ENCODE measurements at regions not wholly inside any gene's neighbourhood (a gene's known extent, or its start where the extent isn't known, plus 50 kb on each side); places are given as distances from the start of the nearest gene placed in this dataset.

DNA sequence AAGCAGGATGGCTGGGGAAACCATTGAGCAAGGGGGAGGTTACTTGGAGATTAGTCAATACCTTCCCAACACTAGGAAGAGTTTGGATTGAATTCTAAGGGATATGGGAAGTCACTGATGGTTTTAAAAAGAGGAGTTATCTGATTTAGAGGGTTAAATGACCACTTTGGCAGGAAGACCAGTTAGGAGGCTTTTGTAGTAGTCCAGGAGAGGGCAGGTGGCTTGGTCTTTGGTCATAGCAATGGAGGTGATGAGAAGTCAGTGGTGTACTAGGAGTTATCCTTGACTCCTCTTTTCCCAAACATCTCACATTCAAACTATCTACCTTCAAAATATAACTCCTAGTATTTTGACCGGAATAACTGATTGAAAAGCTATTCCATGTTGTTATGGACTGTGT is 644.1 kb downstream of the UTRN start:
- H3K4me1 ChIP-seq (ENCODE audit: control insufficient read depth, insufficient read depth, low read length) = no peaks in the 10 kb centered on the region
- H3K9me3 ChIP-seq (ENCODE audit: control insufficient read depth, insufficient read depth, low read length) = no peaks in the 10 kb centered on the region
- no peak for DNase-seq (ENCODE audit: low read depth, low spot score)
- no peaks in the 10 kb centered on the region for H3K27me3 ChIP-seq (ENCODE audit: control insufficient read depth, insufficient read depth, low read length)
- no CpG with 5 or more reads among the region's 1 CpG for WGBS (ENCODE audit: insufficient coverage, insufficient read length)
- H3K36me3 ChIP-seq (ENCODE audit: control insufficient read depth, insufficient read depth, low read length) = no peaks in the 10 kb centered on the region
- no peak overlapping the region for H3K4me3 ChIP-seq (ENCODE audit: low read length)
- no peak overlapping the region for H3K27ac ChIP-seq (ENCODE audit: low read length)

DNA sequence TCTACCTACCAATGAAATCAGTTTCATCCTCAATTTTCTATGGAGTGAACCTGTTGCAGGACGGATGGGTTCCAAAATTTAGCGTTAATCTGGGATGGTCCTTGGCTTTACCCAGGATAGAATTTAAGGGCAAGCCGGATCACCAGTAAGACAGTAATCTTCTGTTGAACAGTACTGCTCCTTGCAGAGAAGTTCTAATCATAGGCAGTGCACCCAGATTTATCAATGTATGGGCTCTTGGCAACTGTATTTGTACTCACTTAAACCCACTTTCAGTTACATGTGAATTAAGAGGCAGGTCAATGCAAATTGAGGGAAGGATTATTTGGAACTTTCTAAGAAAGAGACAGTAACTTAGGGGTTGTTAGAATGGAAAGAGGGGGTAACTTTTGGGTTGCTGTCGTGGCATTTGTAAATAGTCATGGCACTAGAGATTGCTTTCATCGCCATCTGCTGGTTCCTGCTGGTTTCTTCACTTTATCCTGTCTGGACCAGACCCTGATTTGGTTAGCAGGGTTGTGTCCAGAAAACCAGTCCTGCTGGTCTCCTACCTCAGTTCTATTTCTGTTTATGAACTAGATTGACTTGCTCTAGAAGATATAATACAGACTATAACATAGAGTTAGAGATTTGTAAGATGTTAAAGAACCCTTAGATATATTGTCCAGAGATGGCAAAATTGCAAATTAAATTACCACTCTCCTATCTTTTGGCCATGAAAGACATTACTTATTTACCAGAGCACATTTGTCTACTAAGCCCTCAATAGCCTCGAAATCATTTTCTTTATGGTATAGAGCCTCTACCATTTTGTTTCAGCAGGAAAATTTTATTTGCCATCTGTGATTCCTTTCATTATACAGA is 646.3 kb downstream of the UTRN start:
- H3K4me3 ChIP-seq (ENCODE audit: low read length) = no peak overlapping the region
- no peaks in the 10 kb centered on the region for H3K4me1 ChIP-seq (ENCODE audit: control insufficient read depth, insufficient read depth, low read length)
- no peak overlapping the region for H3K27ac ChIP-seq (ENCODE audit: low read length)
- no peaks in the 10 kb centered on the region for H3K9me3 ChIP-seq (ENCODE audit: control insufficient read depth, insufficient read depth, low read length)
- H3K27me3 ChIP-seq (ENCODE audit: control insufficient read depth, insufficient read depth, low read length) = no peaks in the 10 kb centered on the region
- no peaks in the 10 kb centered on the region for H3K36me3 ChIP-seq (ENCODE audit: control insufficient read depth, insufficient read depth, low read length)
- no peak for DNase-seq (ENCODE audit: low read depth, low spot score)
- no CpG with 5 or more reads among the region's 6 CpGs for WGBS (ENCODE audit: insufficient coverage, insufficient read length)

DNA sequence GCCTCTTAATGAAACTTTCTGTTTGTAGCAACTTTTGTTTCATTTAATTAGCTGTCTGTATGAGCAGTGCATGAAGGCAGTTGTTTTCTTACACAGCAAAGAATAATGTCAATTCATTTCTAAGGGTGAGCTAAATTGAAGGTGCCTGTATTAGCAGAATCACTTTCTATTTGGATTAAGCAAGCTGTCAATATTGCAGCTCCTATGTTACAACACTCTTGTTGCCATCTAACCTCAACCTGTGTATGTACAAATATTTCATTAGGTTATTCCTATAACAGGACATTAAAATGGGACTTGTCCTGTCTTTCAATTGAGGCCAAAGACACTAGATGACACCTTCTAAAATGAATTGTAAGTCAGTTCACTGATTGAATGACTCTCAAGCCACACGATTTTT is 647.5 kb downstream of the UTRN start:
- Histone ChIP-seq H3K27me3 (ENCODE audit: control insufficient read depth, insufficient read depth, low read length) (no peaks in the 10 kb centered on the region), H3K36me3 (ENCODE audit: control insufficient read depth, insufficient read depth, low read length) (no peaks in the 10 kb centered on the region), H3K4me3 (ENCODE audit: low read length) (no peak overlapping the region), H3K4me1 (ENCODE audit: control insufficient read depth, insufficient read depth, low read length) (no peaks in the 10 kb centered on the region), H3K27ac (ENCODE audit: low read length) (no peak overlapping the region), H3K9me3 (ENCODE audit: control insufficient read depth, insufficient read depth, low read length) (no peaks in the 10 kb centered on the region)
- DNase-seq (ENCODE audit: low read depth, low spot score) = no peak
- no CpG with 5 or more reads among the region's 1 CpG for WGBS (ENCODE audit: insufficient coverage, insufficient read length)

DNA sequence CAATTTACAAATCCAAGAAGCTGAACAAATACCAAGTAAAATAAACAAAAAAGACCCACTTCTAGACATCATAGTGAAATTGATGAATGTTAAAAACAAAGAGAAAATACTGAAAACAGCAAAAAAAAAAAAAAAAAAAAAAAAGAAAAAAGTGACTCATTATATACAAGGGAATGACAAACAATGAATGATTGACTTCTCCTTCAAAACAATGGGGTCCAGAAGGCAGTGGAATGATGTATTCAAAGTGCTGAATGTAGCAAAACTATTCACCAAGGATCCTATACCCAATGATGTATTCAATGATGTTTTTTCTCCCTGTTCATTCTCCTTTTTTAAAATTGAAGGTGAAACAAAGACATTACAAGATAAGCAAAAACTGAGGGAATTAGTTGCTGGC is 650.0 kb downstream of the UTRN start:
- H3K4me3 ChIP-seq (ENCODE audit: low read length) = no peak overlapping the region
- H3K9me3 ChIP-seq (ENCODE audit: control insufficient read depth, insufficient read depth, low read length) = no peaks in the 10 kb centered on the region
- no peaks in the 10 kb centered on the region for H3K27me3 ChIP-seq (ENCODE audit: control insufficient read depth, insufficient read depth, low read length)
- no peaks in the 10 kb centered on the region for H3K4me1 ChIP-seq (ENCODE audit: control insufficient read depth, insufficient read depth, low read length)
- no peak for DNase-seq (ENCODE audit: low read depth, low spot score)
- no peak overlapping the region for H3K27ac ChIP-seq (ENCODE audit: low read length)
- no peaks in the 10 kb centered on the region for H3K36me3 ChIP-seq (ENCODE audit: control insufficient read depth, insufficient read depth, low read length)

DNA sequence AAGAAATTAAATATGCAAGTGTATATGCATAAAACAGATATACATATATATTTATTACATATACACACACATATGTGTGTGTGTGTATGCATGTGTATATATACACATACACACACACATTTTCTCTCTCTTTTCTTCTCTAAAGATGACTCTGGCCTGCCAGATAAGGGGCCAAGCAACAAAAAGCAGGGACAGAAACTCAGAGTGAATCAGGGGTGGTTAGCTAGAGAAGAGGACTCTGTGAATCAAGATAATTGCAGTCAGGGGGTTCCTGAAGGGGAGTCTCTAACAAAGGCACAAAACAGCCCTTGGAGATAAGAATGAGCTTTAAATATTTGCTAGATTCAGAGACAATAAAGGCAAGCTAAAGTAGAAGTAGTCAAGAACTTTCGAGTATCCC is 650.5 kb downstream of the UTRN start:
- WGBS (ENCODE audit: insufficient coverage, insufficient read length) = no CpG with 5 or more reads among the region's 1 CpG
- no peak for DNase-seq (ENCODE audit: low read depth, low spot score)
- no peaks in the 10 kb centered on the region for H3K36me3 ChIP-seq (ENCODE audit: control insufficient read depth, insufficient read depth, low read length)

DNA sequence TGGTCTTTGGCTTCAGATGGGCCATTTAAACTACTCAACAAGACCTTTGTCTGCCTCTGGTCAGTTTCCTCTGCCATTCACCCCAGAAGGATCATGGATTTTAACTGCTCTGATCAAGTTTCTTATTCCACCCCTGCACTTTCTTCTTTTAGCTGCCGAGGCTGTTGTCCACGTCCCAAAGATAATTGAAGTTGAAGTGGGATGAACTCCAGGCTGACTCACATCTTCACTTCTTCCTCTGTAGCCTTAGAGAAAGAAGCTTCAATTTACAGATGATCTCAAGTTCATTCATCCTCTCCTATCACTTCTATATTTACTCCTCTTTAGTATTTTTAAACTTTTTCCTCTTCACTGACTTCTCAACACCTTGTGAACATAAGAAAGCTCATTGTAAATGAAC is 651.6 kb downstream of the UTRN start:
- no CpG with 5 or more reads among the region's 2 CpGs for WGBS (ENCODE audit: insufficient coverage, insufficient read length)
- Histone ChIP-seq H3K4me3 (ENCODE audit: low read length) (no peak overlapping the region), H3K27ac (ENCODE audit: low read length) (no peak overlapping the region), H3K27me3 (ENCODE audit: control insufficient read depth, insufficient read depth, low read length) (no peaks in the 10 kb centered on the region), H3K4me1 (ENCODE audit: control insufficient read depth, insufficient read depth, low read length) (no peaks in the 10 kb centered on the region), H3K36me3 (ENCODE audit: control insufficient read depth, insufficient read depth, low read length) (no peaks in the 10 kb centered on the region), H3K9me3 (ENCODE audit: control insufficient read depth, insufficient read depth, low read length) (no peaks in the 10 kb centered on the region)
- DNase-seq (ENCODE audit: low read depth, low spot score) = no peak

More for the DNA sequence above, 650.5 kb downstream of the UTRN start:
- Histone ChIP-seq H3K27me3 (ENCODE audit: control insufficient read depth, insufficient read depth, low read length) (no peaks in the 10 kb centered on the region), H3K4me1 (ENCODE audit: control insufficient read depth, insufficient read depth, low read length) (no peaks in the 10 kb centered on the region), H3K27ac (ENCODE audit: low read length) (no peak overlapping the region), H3K9me3 (ENCODE audit: control insufficient read depth, insufficient read depth, low read length) (no peaks in the 10 kb centered on the region), H3K4me3 (ENCODE audit: low read length) (no peak overlapping the region)

DNA sequence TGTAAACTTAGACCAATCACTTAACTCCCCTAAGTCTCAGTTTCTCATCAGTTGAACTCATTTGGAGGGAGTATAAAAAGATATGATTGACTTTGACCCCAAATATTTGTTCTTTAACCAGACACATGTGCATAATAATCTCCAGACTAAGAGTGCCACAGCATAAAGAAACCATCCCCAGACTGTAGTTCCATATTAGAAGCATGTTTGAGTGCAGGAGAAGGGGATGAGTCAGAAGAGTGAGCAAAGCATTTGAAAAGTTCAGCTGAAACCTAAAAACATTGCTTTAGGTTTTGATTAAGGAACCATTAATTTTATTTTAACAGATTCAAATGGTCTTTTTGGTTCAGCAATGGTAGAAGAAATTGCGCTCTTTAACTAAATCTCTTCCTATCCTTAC is 654.8 kb downstream of the UTRN start:
- Histone ChIP-seq H3K36me3 (ENCODE audit: control insufficient read depth, insufficient read depth, low read length) (no peaks in the 10 kb centered on the region), H3K27me3 (ENCODE audit: control insufficient read depth, insufficient read depth, low read length) (no peaks in the 10 kb centered on the region), H3K4me1 (ENCODE audit: control insufficient read depth, insufficient read depth, low read length) (no peaks in the 10 kb centered on the region), H3K27ac (ENCODE audit: low read length) (no peak overlapping the region), H3K4me3 (ENCODE audit: low read length) (no peak overlapping the region), H3K9me3 (ENCODE audit: control insufficient read depth, insufficient read depth, low read length) (no peaks in the 10 kb centered on the region)
- no peak for DNase-seq (ENCODE audit: low read depth, low spot score)
- no CpG with 5 or more reads among the region's 1 CpG for WGBS (ENCODE audit: insufficient coverage, insufficient read length)

DNA sequence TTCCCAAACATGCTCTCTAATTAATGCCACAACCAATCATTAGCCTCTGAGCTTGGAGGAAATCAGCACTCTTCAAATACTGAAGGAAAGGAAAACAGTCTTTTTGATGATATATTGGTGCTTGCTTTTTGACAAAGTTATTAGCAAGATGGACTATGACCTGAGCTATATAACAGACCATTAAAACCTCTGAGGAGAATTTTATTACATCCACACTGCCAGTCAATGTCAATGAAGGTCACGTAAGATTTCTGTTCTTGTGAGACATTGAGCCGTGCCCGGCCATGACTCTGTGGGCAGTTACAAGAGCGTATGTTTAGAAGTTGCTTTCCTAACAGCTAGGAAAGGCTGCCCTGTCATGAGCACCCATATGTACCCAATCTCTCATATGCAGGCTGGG is 659.0 kb downstream of the UTRN start:
- no peaks in the 10 kb centered on the region for H3K36me3 ChIP-seq (ENCODE audit: control insufficient read depth, insufficient read depth, low read length)
- no peaks in the 10 kb centered on the region for H3K4me1 ChIP-seq (ENCODE audit: control insufficient read depth, insufficient read depth, low read length)
- H3K27ac ChIP-seq (ENCODE audit: low read length) = no peak overlapping the region
- DNase-seq (ENCODE audit: low read depth, low spot score) = no peak
- H3K4me3 ChIP-seq (ENCODE audit: low read length) = no peak overlapping the region
- WGBS (ENCODE audit: insufficient coverage, insufficient read length) = no CpG with 5 or more reads among the region's 4 CpGs
- H3K9me3 ChIP-seq (ENCODE audit: control insufficient read depth, insufficient read depth, low read length) = no peaks in the 10 kb centered on the region
- no peaks in the 10 kb centered on the region for H3K27me3 ChIP-seq (ENCODE audit: control insufficient read depth, insufficient read depth, low read length)

DNA sequence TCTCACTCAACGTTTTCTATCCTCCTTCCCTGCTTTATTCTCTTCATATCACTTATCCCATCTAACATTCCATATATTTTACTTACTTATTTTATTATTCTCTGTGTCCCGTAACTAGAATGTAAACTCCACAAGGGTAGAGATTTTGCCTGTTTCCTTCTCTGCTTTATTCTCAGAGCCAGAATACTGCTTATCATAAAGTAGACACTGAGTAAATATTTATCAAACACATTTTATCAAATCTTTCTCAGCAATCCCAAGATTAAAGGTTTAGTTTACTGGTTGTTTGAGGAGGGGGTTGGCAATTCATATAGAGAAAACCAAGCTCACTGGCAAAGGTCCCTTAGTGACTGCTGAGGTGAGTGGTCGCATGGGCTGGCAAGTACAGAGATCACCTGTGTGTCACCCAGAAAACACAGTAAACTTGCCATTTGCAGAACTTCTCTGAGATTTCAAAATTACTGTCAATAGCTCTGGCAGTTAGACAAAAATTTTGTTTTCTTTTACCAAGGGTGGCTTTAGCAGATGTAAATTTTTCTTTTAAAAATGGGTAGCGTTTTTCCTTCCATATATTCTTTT is 662.4 kb downstream of the UTRN start:
- Histone ChIP-seq H3K27ac (ENCODE audit: low read length) (no peak overlapping the region), H3K9me3 (ENCODE audit: control insufficient read depth, insufficient read depth, low read length) (no peaks in the 10 kb centered on the region), H3K4me1 (ENCODE audit: control insufficient read depth, insufficient read depth, low read length) (peaks cover 3% of the 10 kb centered on the region; the same call in 1 of the 2 replicates), H3K27me3 (ENCODE audit: control insufficient read depth, insufficient read depth, low read length) (no peaks in the 10 kb centered on the region), H3K36me3 (ENCODE audit: control insufficient read depth, insufficient read depth, low read length) (no peaks in the 10 kb centered on the region), H3K4me3 (ENCODE audit: low read length) (no peak overlapping the region)
- DNase-seq (ENCODE audit: low read depth, low spot score) = no peak
- WGBS (ENCODE audit: insufficient coverage, insufficient read length) = 100% methylated on average over 2 of the region's 4 CpGs

DNA sequence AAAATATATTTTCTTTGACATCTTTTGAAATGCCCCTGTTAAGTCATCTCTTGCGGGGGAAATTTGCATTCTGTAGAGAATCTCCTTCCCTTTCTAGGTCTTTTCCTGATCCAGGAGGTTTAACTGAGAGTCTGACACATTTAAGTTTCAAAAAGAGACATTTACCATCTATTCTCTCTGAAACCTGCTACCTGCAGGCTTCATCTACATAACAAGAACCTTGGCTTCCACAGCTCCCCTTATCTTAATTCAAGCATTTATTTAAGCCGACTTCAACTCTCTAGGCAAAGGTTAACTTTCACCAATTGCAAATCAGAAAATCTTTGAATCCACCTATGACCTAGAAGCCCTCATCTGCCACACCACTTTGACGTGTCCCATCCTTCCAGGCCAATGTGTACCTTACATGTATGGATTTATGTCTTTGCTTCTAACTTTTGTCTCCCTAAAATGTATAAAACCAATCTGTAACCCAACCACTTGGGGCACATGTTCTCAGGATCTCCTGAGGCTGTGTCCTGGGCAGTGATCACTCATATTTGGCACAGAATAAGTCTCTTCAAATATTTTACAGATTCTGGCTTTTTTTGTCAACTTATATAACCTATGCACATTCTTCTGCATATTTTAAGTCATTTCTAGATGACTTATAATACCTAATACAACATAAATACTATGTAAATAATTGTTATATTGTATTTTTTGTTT is 666.7 kb downstream of the UTRN start:
- WGBS (ENCODE audit: insufficient coverage, insufficient read length) = no CpG with 5 or more reads among the region's 3 CpGs
- Histone ChIP-seq H3K9me3 (ENCODE audit: control insufficient read depth, insufficient read depth, low read length) (no peaks in the 10 kb centered on the region), H3K27me3 (ENCODE audit: control insufficient read depth, insufficient read depth, low read length) (no peaks in the 10 kb centered on the region), H3K36me3 (ENCODE audit: control insufficient read depth, insufficient read depth, low read length) (no peaks in the 10 kb centered on the region), H3K4me3 (ENCODE audit: low read length) (no peak overlapping the region), H3K4me1 (ENCODE audit: control insufficient read depth, insufficient read depth, low read length) (peaks cover 5% of the 10 kb centered on the region; the same call in 1 of the 2 replicates), H3K27ac (ENCODE audit: low read length) (no peak overlapping the region)
- no peak for DNase-seq (ENCODE audit: low read depth, low spot score)

Measured in iPS DF 6.9 (cell line).